CD4-positive, alpha-beta T cell treated with Interferon alpha-2 for 1 hour (primary cell): ENCODE measurements at regions not wholly inside any gene's neighbourhood (a gene's known extent, or its start where the extent isn't known, plus 50 kb on each side); places are given as distances from the start of the nearest gene placed in this dataset.
"Not testable (repeated sequence)": the region's sequence is repeated elsewhere in the genome, so short reads cannot be mapped to it uniquely, and the experiment has no call there.

ENCODE experiments used
- DNase-seq, 2 donors: peaks; one replicate each; pipeline ENCODE4 v3.0.0-alpha.2; 2020 to 2022

- DNase-seq: no peak
Measured at GRCh38 chr1:81738875-81739274, 61.9 kb upstream of the ADGRL2 start.

- no peak for DNase-seq
Measured at GRCh38 chr1:81733480-81733879, 67.3 kb upstream of the ADGRL2 start.

GRCh38 chr1:81731989-81732388, 68.7 kb upstream of the ADGRL2 start:
- no peak for DNase-seq

- DNase-seq: no peak
Measured at GRCh38 chr1:81730881-81731280, 69.9 kb upstream of the ADGRL2 start.

- DNase-seq: not testable (repeated sequence)
Measured at GRCh38 chr1:81730299-81730698, 70.4 kb upstream of the ADGRL2 start.

- no peak for DNase-seq
Measured at GRCh38 chr1:81729818-81730217, 70.9 kb upstream of the ADGRL2 start.

- no peak for DNase-seq
Measured at GRCh38 chr1:81729239-81729638, 71.5 kb upstream of the ADGRL2 start.

- DNase-seq: no peak
Measured at GRCh38 chr1:81725823-81726222, 74.9 kb upstream of the ADGRL2 start.

- DNase-seq: not testable (repeated sequence)
Measured at GRCh38 chr1:81722631-81723328, 78.0 kb upstream of the ADGRL2 start.

GRCh38 chr1:81720256-81720655, 80.5 kb upstream of the ADGRL2 start:
- not testable (repeated sequence) for DNase-seq

GRCh38 chr1:81717230-81717629, 83.5 kb upstream of the ADGRL2 start:
- DNase-seq: no peak

GRCh38 chr1:81715391-81715790, 85.3 kb upstream of the ADGRL2 start:
- no peak for DNase-seq

GRCh38 chr1:81714636-81715035, 86.1 kb upstream of the ADGRL2 start:
- no peak for DNase-seq

- DNase-seq: no peak
Measured at GRCh38 chr1:81712425-81712824, 88.3 kb upstream of the ADGRL2 start.

GRCh38 chr1:81710857-81711256, 89.9 kb upstream of the ADGRL2 start:
- no peak for DNase-seq

- no peak for DNase-seq
Measured at GRCh38 chr1:81708250-81708649, 92.5 kb upstream of the ADGRL2 start.

- DNase-seq: no peak
Measured at GRCh38 chr1:81706650-81707435, 93.9 kb upstream of the ADGRL2 start.

GRCh38 chr1:81703756-81704463, 96.8 kb upstream of the ADGRL2 start:
- DNase-seq: no peak

- DNase-seq: no peak
Measured at GRCh38 chr1:81703391-81703755, 97.4 kb upstream of the ADGRL2 start.

- DNase-seq: no peak
Measured at GRCh38 chr1:81702903-81703302, 97.8 kb upstream of the ADGRL2 start.

GRCh38 chr1:81702079-81702715, 98.5 kb upstream of the ADGRL2 start:
- no peak for DNase-seq

- no peak for DNase-seq
Measured at GRCh38 chr1:81700728-81701470, 99.8 kb upstream of the ADGRL2 start.

GRCh38 chr1:81699234-81699633, 101.5 kb upstream of the ADGRL2 start:
- DNase-seq: no peak
